ENCODE measurements at regions not wholly inside any gene's neighbourhood (a gene's known extent, or its start where the extent isn't known, plus 50 kb on each side); places are given as distances from the start of the nearest gene placed in this dataset.
"Not testable (repeated sequence)": the region's sequence is repeated elsewhere in the genome, so short reads cannot be mapped to it uniquely, and the experiment has no call there.

- Mint-ChIP-seq H3K9me3 (ENCODE audit: low read depth, unreplicated experiment) (no peaks in the 10 kb centered on the region), H3K27me3 (ENCODE audit: unreplicated experiment) (no peaks in the 10 kb centered on the region), H3K4me3 (ENCODE audit: low read depth, unreplicated experiment) (no peak overlapping the region), H3K4me1 (ENCODE audit: low read depth, unreplicated experiment) (no peaks in the 10 kb centered on the region), H3K36me3 (ENCODE audit: insufficient read depth, unreplicated experiment) (no peaks in the 10 kb centered on the region), H3K27ac (ENCODE audit: unreplicated experiment) (no peak overlapping the region)
- TF ChIP-seq CTCF (IDR thresholded peaks at IDR 0.05; ENCODE audit: unreplicated experiment) = no peak
- CTCF ChIA-PET = interaction anchor here (0.6 to 0.9 kb wide), 2 partner anchors 23 to 669 kb away, joined by 3 read pairs; no protein-coding TSS in a partner anchor
- intact Hi-C loops (cut with micrococcal nuclease; ENCODE audit: unreplicated experiment) = no loop called here
- BruUV-seq (replicated peaks) = no TSS peak
- DNase-seq = no peak
Measured at GRCh38 chr2:56589194-56589593, 405.4 kb downstream of the CCDC85A start.

- no peak for TF ChIP-seq CTCF (IDR thresholded peaks at IDR 0.05; ENCODE audit: unreplicated experiment)
- Mint-ChIP-seq H3K27ac (ENCODE audit: unreplicated experiment) (no peak overlapping the region), H3K4me3 (ENCODE audit: low read depth, unreplicated experiment) (no peak overlapping the region), H3K36me3 (ENCODE audit: insufficient read depth, unreplicated experiment) (no peaks in the 10 kb centered on the region), H3K27me3 (ENCODE audit: unreplicated experiment) (no peaks in the 10 kb centered on the region), H3K4me1 (ENCODE audit: low read depth, unreplicated experiment) (no peaks in the 10 kb centered on the region), H3K9me3 (ENCODE audit: low read depth, unreplicated experiment) (no peaks in the 10 kb centered on the region)
- intact Hi-C loops (cut with micrococcal nuclease; ENCODE audit: unreplicated experiment) = no loop called here
- BruUV-seq (replicated peaks) = no TSS peak
- DNase-seq = no peak
- CTCF ChIA-PET = no interaction called here
Measured at GRCh38 chr2:56589835-56590234, 406.0 kb downstream of the CCDC85A start.

GRCh38 chr2:56590611-56591010 lies 406.8 kb downstream of the CCDC85A start:
- DNase-seq = no peak
- Mint-ChIP-seq H3K27me3 (ENCODE audit: unreplicated experiment) (no peaks in the 10 kb centered on the region), H3K9me3 (ENCODE audit: low read depth, unreplicated experiment) (no peaks in the 10 kb centered on the region), H3K36me3 (ENCODE audit: insufficient read depth, unreplicated experiment) (no peaks in the 10 kb centered on the region), H3K27ac (ENCODE audit: unreplicated experiment) (no peak overlapping the region), H3K4me1 (ENCODE audit: low read depth, unreplicated experiment) (no peaks in the 10 kb centered on the region), H3K4me3 (ENCODE audit: low read depth, unreplicated experiment) (no peak overlapping the region)
- intact Hi-C loops (cut with micrococcal nuclease; ENCODE audit: unreplicated experiment) = no loop called here
- no TSS peak for BruUV-seq (replicated peaks)
- CTCF ChIA-PET = no interaction called here
- no peak for TF ChIP-seq CTCF (IDR thresholded peaks at IDR 0.05; ENCODE audit: unreplicated experiment)

- H3K9me3 Mint-ChIP-seq (ENCODE audit: low read depth, unreplicated experiment); intact Hi-C loops (cut with micrococcal nuclease; ENCODE audit: unreplicated experiment); DNase-seq; H3K4me3 Mint-ChIP-seq (ENCODE audit: low read depth, unreplicated experiment); H3K4me1 Mint-ChIP-seq (ENCODE audit: low read depth, unreplicated experiment); H3K27me3 Mint-ChIP-seq (ENCODE audit: unreplicated experiment); BruUV-seq (replicated peaks); CTCF ChIA-PET; H3K27ac Mint-ChIP-seq (ENCODE audit: unreplicated experiment); H3K36me3 Mint-ChIP-seq (ENCODE audit: insufficient read depth, unreplicated experiment): not testable (repeated sequence)
Measured at GRCh38 chr2:56606086-56606485, 422.3 kb downstream of the CCDC85A start.

GRCh38 chr2:56613254-56613653 lies 429.5 kb downstream of the CCDC85A start:
- CTCF ChIA-PET = no interaction called here
- Mint-ChIP-seq H3K4me1 (ENCODE audit: low read depth, unreplicated experiment) (no peaks in the 10 kb centered on the region), H3K4me3 (ENCODE audit: low read depth, unreplicated experiment) (no peak overlapping the region), H3K36me3 (ENCODE audit: insufficient read depth, unreplicated experiment) (no peaks in the 10 kb centered on the region), H3K27me3 (ENCODE audit: unreplicated experiment) (no peaks in the 10 kb centered on the region), H3K9me3 (ENCODE audit: low read depth, unreplicated experiment) (no peaks in the 10 kb centered on the region), H3K27ac (ENCODE audit: unreplicated experiment) (no peak overlapping the region)
- BruUV-seq (replicated peaks) = no TSS peak
- intact Hi-C loops (cut with micrococcal nuclease; ENCODE audit: unreplicated experiment) = no loop called here
- DNase-seq = no peak
- no peak for TF ChIP-seq CTCF (IDR thresholded peaks at IDR 0.05; ENCODE audit: unreplicated experiment)

Data from Calu3 (cell line).